GM19455 (cell line): ENCODE measurements at regions not wholly inside any gene's neighbourhood (a gene's known extent, or its start where the extent isn't known, plus 50 kb on each side); places are given as distances from the start of the nearest gene placed in this dataset.

Experiments used
- ATAC-seq: cut with Tn5 transposase; IDR thresholded peaks from one replicate; pipeline ENCODE4 v1.9.1; 2021; ENCODE audit not compliant: unreplicated experiment

DNA sequence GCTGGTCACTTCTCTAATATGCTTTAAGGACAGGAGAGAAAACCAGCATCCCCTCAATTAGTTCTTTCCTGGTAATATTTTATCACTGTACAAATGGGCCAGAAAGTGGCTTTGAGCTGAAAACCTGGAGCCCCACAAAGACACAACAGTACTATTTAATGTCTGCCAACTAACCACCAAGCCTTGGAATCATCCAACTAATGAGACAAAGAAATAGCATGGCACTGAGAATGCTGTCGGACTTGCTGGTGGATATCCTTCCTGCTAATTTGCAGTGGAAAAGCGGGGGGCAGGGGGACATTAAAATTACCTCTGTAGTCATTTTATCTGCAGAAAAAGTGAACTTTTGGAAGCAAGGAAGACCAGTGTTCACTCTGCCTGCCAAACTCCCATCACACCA, 288.5 kb downstream of the KBTBD8 start:
- no peak for ATAC-seq

DNA sequence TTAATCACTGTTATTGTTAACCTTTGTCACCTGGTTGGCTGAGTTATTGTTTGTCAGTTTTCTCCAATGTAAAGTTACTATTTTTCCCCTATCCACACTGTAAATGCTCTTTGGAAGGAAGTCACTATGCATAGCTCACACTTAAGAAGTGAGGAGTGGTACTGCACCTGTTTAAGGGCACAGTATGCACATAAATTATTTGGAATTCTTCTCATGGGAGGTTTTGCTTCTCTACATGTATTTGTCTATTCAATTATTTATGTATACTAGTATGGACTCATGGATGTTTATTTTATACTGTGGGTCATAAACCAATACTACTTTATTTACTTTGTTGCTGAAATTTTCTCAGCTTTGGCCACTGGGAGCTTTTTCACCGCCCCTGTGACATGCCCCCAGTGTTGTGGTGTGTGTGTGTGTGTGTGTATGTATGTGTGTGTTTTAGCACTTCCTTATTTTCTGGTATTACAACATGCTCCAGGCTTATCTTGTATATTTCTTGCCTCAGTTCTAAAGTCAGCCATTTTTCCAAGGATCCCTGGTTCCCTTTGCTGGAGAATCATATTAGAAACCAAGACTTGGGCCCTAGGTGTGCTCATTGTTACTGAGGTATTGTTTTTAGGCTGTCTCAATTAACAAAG, 290.5 kb downstream of the KBTBD8 start:
- ATAC-seq = no peak

DNA sequence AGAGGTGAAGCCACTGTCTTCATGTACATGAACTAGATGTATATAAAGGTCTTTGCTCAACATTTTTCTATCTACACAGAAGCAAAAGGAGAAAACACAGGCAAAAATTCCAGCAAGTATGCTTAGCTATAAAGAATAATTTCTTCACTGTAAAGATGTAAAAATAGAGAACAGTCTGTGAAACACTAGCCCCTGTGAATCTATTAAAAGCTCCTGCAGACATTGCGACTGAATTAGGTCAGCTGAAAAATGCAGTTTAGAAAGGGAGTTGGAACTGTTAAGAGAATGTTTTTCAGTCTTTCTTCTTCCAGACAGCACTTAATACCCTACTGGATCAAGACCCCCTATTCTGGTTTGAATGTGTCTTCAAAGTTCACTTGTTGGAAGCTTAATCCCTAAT, 291.5 kb downstream of the KBTBD8 start:
- no peak for ATAC-seq

DNA sequence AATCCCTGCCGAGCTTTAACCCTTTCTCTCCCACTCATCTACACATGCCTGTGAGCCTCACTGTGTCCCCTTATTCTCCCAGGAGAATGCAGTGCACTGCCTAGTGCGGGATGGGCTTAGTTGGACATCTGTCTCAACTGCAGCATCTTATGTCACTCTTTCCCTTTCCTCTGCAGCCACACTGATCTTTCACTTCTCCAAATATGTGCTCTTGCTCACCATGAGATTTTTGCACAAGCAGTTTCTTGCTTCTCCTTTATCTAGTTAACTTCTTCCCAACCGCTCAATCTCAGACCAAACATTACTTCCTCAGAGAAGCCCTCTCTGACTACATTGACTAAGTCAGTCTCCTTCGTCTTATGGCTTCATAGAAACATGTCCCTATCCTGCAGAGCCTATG, 292.3 kb downstream of the KBTBD8 start:
- ATAC-seq = no peak

DNA sequence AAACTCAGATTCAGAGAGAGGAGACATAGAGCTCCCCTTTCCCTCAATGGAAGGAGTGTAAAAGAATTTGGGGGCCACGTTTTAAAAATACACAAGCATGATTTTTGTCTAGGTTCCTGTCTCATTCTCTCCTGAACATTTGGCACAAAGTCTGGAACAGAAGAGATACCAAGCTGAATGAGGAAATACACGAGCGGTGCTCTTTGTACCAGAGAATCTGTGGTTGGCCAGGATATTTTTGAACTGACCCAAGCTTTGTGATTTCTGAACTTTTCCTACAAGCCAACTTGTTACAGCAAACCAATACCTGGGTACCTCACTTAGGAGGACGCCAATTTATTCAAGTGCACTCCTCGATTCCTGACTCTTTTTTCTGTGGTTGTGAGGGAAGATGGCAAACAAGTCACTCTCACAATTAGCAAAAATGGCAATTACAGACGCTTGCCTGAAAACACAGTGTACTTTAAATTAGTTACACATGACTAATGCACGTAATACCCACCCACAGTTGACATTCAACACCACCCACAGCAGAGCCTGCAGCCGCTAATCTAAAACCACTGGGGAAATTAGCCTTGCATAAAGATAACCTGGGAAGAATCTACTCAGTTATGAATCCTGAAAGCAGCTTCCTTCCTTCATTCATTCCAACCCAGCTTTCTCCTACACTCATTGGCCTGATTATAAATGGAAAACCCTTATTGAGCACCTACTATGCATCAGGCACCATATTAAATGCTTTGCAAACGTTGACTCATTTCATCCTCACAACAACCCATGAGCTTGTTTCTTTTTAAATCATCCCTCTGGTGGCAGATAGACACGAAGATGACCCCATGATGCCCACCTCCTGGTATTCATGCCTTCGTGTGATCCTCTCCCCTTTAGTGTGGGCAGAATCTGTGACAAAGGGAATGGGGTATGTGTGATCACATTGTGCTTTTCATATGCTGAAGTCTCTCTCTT, 293.5 kb downstream of the KBTBD8 start:
- ATAC-seq = no peak

DNA sequence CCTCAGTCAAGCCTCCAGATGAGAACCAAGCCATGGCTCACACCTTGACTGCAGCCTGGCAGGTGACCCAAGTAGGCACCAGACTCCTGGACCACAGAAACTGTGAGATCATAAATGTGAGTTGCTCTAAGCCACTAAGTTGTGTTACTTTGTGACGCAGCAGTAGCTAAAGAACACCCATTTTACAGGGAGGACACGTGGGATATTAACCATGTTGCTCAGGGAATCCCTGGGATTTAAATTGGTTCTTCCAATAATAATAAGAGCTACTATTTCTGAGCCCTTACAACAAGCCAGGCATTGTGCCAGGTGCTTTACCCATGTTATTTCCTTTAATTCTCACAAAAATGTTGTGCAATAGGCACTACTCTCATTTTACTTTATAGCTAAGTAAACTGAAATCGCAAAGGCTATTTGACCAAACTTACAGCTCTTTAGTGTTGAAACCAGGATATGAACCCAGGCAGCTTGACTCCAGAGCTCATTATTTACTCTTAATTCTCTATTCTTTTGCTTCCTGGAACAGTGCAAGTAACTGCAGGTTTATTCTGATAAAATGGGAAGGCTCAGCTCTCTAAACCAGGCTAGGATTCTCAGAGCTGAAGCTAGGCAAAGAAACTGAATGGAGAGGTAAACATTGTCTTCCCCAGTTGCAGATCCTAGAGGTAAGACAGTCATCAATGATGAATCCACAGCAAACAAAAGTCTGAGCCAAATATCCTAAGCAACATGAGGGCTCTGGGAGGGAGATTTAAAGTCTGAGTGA, 294.4 kb downstream of the KBTBD8 start:
- ATAC-seq = no peak

DNA sequence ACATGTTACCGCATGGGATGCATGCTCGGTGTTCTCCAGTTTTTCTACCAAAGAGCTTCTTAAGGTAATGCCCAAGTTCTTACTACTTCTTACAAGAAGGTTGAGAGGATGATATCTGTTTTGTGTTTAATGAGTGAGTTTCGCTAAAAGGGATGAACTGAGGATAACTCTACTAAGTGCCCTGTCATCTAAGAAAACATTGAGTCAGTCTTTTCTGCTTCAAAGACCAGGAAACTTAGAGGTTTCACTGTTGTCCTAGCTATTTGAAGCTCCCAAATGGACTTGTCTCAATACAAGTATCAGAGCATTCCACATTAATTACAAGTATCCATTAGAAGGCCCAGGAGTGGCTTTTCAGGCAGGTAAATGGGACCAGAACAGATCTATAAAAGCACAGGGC, 296.2 kb downstream of the KBTBD8 start:
- ATAC-seq = no peak

DNA sequence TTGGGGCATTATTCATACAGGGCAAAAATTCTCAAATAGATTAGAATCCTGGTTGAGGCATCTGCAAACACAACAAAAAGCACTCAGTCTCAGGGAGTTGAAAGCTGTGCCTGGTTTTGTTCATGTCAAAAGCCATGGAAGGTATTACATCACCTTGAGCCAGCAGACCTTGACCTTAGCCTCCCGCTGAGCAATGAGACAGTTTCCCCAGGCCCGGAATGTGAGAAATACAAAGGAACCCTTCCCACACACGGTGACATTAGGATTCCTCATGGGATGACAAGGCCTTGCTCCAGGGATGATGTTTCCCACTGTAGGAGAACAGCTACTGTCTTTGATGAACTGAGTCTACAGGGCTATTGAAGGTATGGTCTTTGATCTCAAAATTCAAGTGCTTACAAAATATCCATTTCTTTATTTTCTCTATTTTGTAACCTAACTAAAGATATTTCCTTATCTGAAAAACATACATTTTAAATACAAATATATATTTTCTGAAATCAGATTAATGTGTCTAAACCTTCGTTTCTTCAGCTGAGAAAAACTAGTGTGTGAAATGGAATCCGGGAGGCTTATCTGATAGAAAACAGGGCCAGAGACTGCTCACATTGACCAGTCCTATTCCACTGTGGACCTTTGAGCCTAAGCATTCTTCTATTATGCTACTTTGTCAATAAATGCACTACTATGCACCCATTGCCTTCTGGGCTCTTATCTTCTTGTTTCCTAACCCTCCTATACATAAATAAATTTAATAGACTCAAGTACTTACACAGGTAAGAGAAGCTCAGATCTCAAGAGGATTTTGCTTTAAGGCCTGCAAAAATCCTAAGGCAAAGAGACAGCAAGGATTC, 298.2 kb downstream of the KBTBD8 start:
- ATAC-seq = no peak

DNA sequence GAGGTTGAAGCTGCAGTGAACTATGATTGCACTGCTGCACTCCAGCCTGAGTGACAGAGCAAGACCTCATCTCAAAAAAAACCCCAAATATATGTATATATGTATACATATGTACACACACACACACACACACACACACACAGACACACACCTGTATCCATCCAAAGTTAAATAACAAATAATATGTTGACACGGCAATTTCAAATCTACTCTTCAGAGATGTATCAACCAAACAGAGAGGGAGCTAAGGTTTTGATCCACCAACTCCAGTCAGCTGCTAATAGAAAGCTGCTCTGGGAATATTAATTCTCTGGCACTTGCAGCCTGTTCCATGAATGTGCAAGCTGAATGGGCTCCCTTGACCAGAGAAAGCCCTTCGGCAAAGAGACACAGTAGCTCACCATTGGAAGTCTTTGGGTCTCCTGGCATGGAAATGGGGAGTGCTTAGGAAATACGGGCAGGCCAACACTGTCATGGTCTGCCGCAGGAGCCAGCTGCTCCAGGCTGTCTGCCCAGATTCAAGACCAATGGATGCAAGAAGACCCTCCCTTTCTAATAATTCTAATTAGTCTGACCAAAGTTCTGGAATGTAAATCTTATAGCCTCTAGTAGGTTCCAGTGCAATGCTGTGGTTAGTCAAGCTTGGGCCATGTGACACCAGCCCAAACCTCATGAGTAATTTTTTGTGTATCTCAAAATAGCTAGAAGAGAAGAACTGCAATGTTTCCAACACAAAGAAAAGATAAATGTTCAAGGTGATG, 299.8 kb downstream of the KBTBD8 start:
- no peak for ATAC-seq

DNA sequence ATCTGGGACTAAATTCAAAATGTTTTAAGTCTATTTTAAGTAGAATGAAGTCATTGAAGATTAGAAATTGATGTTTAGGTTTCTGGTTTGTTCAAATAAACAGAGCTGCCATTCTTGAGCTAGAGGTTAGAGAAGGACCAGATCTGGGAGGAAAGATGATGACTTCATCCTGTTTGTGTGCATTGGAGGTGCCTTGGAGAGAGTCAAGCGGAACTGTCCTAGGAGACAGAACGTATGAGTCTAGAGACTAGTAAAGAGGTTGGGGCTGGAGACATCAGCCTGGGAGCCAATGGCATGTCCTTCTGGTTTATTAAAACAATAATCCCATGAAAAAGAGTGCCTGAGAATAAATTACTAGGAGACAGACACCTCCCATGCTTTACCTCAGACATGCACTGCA, 303.4 kb downstream of the KBTBD8 start:
- no peak for ATAC-seq

DNA sequence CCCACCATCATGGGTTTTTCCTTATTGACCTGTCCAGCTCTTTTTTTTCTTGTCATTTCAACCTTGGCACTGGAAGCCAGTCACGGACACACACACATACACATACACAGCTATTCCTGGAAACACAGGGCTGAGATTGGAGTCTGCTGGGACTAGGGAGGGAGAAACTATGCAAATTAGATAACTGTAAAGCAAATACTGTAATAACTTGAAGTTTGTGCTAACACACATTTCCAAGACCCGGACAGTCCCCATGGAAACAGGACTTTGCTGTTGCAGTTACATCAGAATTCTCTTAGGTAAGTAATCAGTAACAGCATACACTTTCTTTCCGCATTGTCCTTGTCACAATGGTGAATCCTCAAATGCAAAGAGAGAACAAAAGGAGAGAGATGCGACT, 304.4 kb downstream of the KBTBD8 start:
- ATAC-seq = no peak

DNA sequence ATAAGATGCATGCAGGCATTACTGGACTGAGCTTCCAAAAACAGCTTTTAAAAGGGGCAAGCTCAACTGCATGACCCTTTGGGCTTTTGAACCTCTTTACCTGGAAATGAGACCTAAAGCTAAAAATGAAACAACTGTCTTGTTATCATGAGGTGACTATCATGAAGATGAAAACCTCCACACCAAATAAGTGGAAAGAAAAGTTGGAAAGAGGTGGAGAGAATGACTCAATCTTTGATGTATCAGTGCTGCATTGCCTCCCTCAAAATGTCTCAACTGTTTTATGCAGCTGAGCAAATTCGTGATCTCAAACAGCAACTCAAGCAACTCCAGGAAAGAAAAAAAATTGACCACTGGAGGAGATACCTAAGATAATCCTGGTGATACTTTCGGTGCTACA, 307.1 kb downstream of the KBTBD8 start:
- ATAC-seq = no peak

DNA sequence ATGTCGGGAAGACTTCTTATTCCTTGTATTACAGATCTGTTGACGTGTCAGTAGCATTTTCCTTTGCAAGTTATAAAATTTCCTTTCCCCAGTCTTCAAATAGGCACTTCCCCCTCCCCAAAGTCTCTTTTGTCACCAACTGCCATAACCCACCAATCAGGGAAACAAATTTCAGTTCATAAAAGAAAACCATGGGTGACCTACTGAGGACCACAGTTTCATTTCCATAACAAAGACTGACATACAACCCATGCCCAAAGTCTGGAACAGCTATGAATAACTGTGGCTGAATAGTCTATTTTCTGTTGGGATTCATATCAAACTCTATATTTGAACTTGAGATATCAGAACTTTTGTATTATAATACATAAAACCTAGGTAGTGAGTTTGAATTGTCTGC, 307.8 kb downstream of the KBTBD8 start:
- no peak for ATAC-seq

DNA sequence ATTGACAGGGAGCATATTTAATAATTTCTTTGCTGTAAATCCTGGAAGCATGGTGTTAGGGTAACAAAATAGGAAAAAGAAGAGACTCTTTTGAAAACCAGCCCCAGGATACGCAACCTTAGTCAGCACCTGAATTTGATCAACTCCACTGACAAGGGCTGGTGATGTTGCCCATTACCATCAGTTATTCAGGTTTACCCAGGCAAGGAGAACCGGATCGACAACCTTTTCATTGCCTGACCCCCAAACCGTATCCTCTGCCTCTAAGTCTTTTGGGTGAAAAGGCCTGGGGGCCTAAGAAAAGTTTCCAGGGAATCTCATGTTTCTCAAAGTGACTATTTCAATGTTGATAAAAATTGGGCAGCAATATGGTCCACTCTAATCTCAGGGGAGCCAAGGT, 313.3 kb downstream of the KBTBD8 start:
- no peak for ATAC-seq

DNA sequence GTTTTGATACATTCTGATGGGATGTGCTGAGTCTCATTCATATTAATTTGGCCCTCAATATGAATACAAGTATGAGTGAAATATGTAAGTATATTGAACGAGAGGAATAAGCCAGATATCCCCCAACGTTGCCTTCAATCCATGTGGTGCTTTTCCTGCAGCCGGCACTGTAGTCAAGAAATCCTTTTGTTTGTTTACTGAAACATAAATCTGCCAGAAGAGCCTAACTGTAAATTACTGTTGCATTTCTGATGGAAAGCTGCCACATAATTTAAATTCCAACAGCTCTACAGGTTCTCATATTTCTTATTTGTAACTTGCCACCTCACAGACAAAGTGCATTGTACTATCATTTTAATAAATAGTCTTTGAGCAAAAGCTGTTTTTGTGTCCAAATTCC, 314.0 kb downstream of the KBTBD8 start:
- ATAC-seq = no peak

DNA sequence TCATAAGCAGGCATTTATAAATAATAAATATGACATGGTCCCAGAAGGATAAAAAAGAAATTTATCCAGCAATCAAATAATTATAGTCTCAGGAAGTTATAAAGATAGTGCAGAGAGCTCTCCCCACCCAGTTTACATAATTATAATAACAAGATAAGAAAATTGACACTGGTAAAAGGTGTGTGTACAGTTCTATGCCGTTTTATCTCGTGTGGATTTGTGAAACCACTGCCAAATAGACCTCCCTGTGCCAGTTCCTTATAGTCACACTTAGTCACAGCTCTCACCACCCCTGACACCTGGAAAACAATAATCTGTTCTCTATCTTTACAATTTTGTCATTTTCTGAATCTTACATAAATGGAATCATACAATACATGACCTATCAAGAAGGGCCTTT, 320.1 kb downstream of the KBTBD8 start:
- ATAC-seq = no peak

DNA sequence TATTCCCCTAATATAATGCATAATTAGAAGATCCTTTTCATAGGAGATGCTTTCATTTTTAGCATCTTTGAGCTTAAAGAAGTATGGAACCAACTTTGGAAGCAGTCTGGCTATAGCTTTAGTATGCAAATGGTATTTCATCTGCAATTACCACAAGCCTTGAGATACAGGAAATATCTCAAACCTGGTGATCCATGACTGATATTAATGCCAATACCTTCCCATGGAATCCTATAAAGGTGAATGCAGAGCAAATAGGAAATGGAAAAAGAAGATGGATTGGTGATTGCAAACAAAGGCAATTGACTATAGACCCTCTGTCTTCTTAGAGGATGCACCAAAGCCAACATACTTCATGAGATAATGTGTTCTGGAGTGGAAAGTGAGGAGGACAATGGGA, 326.4 kb downstream of the KBTBD8 start:
- no peak for ATAC-seq
